Stimulated activated CD8-positive, alpha-beta memory T cell treated with anti-CD3 and anti-CD28 coated beads, Interleukin-15, amount 100 ng/mL, for 4 hours (primary cell): ENCODE measurements at regions not wholly inside any gene's neighbourhood (a gene's known extent, or its start where the extent isn't known, plus 50 kb on each side); places are given as distances from the start of the nearest gene placed in this dataset.

Experiments
- DNase-seq, 2 donors: peaks; one replicate each; pipeline ENCODE4 v3.0.0-alpha.2; 2020; ENCODE audit warnings: low read depth in 2 of 2

DNA sequence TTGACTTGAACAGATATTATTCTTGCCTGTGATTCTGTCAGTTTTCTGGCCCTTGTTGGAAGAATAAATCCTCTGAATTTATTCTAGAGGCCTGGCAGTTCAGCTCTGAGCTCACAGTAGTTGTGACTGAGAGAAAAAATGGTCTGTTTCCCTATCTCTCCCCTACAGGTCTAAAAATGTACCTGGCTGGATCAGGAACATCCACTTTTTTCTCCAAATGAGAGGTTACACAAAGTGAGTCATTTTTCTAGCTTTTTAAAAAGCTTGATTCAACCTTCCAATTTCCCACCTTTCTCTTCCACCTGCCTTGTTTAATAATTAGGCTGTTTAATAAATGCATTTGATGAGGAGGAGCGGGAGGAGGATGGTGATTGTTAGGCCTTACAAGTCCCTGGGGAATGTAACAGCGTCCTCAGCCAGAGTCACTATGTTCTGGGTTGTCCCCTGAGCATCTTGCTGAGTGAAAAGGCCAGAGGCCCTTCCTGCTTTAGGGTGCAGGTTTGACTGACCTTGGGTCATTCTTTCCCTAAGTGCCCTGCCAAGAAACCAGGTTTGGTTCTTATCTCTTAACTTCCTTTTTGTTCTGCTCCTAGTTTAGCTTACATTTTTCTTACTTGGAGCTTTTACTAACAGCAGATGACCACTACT lies 91.7 kb upstream of the FUT8 start:
- no peak for DNase-seq

- no peak for DNase-seq
Measured at GRCh38 chr14:65321370-65321875, 91.1 kb upstream of the FUT8 start.

- no peak for DNase-seq
Measured at GRCh38 chr14:65329481-65329880, 83.0 kb upstream of the FUT8 start.

DNA sequence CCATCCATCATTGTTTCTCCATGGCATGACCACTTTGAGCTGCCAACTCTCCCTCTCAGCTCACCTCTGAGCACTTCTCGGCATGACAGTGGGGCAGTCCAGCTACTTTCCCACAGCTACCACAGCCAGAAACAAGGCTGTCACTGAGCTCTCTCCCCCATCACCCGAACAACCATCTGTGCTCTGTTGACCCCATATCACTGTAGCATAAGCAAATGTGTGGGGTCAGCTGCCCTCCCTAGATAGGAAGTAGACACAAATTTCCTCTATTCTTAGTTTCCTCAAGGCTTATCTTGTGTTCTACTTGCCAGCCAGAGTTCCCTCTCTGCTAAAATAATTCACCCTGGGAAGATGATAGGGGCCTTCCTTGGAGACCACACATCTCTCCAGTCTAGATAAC lies 82.6 kb upstream of the FUT8 start:
- DNase-seq: no peak

DNA sequence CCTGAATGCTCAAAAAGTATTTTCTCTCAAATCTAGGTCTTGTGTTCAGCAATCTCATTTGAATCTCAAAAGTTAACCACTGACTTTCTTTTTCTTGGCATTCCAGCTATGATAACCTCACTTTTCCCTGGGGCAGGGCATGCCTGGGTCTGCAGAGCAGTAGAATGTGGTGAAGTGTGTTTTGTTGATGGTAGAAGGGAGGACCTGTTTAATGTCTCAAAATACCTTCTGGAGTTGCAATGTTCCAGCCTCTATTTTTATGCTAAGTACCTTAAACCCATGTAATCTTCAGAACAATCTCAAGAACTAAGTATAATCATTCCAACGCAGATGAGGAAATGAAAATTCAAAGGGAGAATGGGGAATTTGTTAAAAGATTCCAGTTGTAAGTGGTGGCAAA lies 82.1 kb upstream of the FUT8 start:
- DNase-seq: no peak

GRCh38 chr14:65331652-65332051 lies 80.9 kb upstream of the FUT8 start:
- DNase-seq: no peak

- no peak for DNase-seq
Measured at GRCh38 chr14:65332141-65332871, 80.2 kb upstream of the FUT8 start.

DNA sequence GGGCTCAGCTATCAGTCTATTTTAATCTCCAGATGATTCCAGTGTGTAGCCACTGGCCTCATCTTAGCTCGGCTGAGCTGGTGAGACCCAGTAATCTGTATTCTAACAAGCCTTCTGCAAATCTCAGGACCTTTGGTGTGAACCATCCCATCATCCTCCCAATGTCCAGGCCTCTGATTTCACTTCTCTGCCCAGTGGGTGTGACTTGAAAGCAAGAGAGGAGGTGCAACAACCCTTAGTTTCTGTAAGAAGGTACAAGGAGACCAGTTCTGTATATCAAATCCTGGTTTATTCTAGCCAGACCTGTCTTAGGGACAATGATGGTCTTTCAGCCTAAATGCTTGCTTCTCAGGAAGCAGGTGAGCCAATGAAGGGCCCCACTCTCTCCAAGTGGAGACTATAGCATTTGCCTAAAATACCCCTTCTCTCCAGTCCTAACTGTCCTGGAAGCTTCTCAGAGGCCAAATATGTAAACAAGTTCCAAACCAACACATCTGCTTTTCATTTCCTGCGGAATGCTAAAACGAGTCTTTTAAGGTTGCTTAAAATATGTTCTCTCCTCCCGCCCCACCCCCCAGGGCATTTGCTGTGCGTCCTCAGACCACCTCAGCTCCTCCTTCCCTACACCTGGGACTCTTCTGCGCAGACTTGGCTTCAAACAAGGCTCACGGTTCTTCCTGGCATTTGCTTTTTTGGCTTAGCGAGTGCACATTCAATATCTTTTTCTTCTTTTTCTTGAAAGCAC lies 78.4 kb upstream of the FUT8 start:
- DNase-seq: no peak

DNA sequence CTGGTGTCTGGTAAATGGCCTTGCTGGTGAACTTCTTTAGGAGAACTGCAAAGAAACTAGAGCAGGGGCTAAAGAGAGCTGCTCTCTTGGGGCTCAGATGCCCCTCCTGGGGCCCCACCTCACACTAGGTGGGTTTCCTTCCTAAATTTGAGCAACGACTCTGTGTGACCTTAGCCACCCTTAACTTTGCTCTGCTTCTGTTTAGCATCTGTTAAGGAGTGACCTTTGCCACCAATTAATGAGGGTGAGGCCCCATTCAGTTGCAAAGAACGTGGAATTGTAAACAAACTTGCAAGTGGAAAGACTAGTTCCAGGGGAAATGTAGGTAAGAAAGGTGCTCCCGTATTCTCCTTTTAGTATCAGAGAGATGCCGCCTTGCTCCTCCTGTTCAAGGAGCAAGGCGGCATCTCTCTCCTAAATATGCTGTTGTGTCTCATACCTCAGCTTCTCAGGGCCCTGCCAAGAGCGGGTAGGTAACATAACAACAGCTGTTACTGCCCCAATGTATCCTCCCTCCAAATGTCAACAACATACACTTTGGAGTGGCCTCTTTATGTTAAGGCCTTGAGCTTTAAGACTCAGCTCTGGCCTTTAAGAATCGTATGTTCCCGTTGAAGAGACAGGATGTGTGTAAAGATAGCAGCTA lies 77.6 kb upstream of the FUT8 start:
- no peak for DNase-seq

GRCh38 chr14:65335411-65335947 lies 77.1 kb upstream of the FUT8 start:
- DNase-seq: no peak

DNA sequence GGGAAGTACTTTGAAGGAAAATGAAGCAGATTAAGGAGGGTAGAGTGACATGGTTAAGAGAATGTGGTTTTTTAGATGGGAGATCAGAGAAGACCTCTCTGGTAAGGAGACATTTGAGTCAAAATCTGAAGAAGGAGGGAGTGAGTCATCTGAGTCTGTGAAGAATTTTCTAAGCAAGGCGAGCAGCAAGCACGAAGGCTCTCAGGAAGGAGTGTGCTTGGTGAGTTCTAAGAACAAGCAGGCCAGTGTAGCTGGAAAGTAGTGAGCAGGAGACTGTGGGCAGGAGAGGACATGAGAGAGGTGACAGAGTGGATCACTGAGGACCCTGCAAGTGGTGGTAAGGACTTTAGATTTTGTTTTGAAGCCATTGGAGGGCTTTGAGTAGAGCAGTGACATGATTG lies 76.3 kb upstream of the FUT8 start:
- DNase-seq: peak; percentile 1 to 32

- DNase-seq: no peak
Measured at GRCh38 chr14:65339866-65340265, 72.7 kb upstream of the FUT8 start.

- no peak for DNase-seq
Measured at GRCh38 chr14:65344011-65344410, 68.5 kb upstream of the FUT8 start.

- no peak for DNase-seq
Measured at GRCh38 chr14:65345266-65345665, 67.3 kb upstream of the FUT8 start.

DNA sequence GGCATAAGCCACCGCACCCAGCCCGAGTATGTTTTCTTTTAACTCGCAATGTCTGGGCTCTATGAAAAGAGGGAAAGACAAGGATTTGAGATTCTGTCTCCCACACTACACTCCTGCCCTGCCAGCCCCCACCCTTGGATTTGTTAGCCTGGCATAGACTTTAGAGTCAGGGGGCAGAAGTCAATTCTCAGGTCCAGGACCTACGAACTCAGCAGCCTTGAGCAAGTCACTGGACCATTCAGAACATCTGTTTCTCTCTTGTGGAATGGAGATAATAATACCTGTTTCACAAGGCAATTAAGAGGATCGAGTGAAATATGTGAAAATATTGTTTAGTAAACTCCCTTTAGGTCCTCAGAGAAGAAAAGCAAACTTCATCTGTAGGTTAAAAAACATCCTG lies 66.1 kb upstream of the FUT8 start:
- no peak for DNase-seq

DNA sequence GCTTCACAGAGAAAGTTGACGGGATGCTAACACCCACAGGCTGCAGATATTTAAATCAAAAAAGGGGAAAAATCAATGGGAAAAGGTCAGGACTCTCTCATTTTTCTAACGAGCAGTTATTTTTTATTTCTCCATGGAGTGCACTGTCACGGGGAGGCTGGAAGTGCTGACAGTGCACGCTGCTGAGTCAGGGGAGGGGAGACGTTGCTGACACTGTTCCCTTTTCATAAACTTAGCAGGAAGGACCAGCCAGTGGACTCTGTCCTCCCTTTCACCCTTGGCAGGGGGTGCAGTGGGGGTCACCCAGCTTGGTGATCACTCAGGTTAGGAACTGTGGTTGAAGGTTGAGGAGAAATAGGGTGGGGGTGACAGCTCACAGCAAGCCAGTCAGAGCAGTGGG lies 65.6 kb upstream of the FUT8 start:
- no peak for DNase-seq

DNA sequence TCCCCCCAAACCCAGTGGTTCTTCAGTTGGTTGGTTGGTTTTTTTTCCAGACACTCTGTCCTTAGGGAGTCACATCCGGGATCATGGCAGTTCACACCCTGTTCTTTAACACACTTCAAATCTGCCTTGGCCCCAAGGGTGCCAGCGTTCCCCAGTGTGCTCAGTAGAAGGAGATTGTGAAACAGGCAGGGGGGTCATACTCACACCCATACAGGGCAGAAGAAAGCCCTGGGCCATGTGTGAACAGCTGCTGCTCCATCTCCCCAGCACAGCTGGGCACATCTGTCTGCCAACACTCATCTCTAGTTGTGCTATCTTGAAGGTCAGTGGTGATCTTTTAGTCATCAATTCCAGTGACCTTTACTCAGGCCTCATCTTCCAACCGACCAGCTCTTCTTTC lies 64.4 kb upstream of the FUT8 start:
- DNase-seq: no peak

- no peak for DNase-seq
Measured at GRCh38 chr14:65349100-65349499, 63.4 kb upstream of the FUT8 start.

GRCh38 chr14:65351493-65352194 lies 60.9 kb upstream of the FUT8 start:
- DNase-seq: no peak

DNA sequence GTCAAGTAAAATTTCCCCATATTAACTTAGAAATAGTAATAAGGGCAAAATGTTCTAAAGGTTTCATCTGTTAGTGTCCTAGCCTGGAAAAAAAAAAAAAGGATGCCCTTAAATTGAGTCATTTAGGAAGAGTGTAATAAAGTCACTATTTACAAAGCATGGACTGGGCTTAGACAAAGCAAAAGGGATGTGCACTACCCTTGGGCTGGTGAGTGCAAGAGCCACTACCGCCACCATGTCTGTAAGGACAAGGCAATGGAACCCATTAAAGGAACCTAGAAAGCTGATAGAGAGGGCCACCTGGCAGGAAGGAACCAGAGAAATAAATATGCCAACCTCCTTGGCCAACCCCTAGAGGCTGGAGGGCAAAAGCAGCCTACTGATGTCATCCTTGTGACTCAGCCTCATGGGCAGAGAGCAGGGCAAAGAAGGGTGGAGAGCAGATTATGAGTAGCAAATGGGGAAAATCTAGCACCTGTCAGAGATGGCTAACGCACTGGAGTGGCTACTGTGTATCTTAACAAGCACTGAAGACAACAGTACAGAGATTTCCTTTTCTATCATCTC lies 59.5 kb upstream of the FUT8 start:
- DNase-seq: no peak

DNA sequence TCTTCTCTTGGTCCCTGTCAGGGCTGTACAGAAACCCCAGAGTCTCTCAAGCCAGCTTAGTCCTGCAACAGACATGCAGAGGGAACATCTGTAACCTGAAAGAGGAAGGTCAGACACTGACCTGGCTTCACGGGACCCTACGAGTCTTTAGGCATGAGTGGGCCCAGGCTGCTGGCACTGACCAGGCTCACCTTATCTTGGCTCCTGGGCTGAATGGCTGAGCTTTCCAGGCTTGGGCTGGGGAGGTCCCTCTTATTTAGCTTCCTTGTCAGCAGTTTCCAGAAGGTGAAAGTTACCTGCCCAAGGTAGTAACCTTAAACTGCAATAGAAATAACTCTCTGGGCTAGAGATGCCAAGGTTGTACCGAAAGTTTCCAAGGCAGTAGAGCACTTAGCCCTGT lies 58.4 kb upstream of the FUT8 start:
- DNase-seq: no peak
